Activated CD8-positive, alpha-beta memory T cell treated with anti-CD3 and anti-CD28 coated beads, Interleukin-2, amount 50 U/mL, for 4 hours (primary cell): ENCODE measurements at regions not wholly inside any gene's neighbourhood (a gene's known extent, or its start where the extent isn't known, plus 50 kb on each side); places are given as distances from the start of the nearest gene placed in this dataset.

Experiments used
- DNase-seq: peaks from one replicate; pipeline ENCODE4 v3.0.0-alpha.2; 2020

- DNase-seq: no peak
Observed at GRCh38 chr9:90385146-90385545, 257.5 kb downstream of the DIRAS2 start.

DNA sequence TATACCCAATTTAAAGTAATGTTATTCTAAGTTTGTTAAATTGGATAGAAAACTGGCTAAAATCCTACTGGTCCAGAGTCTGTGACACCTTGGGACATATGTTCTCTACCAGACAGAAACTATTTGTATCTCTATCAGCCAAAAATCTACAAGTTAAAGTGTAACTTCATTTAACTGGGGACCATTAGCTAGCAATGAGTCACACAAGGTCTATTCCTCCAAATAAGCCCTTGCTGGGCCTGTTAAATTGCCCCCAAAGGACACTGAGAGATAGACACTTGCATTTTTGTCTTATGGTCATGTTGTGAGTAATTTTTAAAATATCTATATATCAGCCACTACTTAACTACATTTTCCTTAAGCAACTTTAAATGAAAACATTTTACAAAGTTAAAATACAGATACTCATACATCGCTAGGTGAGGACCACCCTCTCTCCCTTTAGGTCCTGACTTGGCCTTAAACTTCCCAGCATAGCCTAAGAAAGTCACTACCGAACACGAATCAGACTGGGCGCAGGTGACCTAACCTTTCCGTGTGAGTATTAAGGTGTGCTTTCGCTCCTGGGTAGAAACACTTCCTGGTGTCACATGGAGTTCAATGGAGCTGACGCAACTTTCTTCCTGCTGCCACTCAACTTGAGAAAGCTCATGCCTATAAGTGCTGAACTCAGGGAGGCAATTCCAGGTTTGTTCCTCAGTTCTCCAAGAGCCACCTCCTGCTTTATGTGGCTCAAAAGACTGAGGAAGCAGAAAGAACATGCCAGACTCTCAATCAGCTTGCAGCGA lies 249.1 kb downstream of the DIRAS2 start:
- DNase-seq: no peak

GRCh38 chr9:90394871-90395270 lies 247.8 kb downstream of the DIRAS2 start:
- no peak for DNase-seq

- DNase-seq: no peak
Observed at GRCh38 chr9:90400091-90400490, 242.5 kb downstream of the DIRAS2 start.

DNA sequence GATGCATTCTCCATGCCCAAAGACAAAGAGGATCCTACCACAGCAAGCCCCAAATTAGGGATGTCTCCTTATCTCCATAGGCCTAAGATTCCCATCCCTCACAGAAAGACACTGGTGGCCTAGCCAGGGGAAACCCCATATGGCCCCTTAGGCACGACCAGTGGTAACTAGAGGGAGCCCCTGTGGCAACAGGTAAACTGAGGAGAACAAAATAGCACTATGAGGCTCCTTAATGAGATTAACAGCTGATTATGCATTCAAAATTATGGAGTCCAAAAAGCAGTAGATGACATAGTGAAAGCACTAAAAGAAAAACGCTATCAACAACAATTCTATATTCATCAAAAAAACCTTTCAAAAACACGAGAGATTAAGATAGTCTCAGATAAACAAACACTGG lies 234.0 kb downstream of the DIRAS2 start:
- no peak for DNase-seq

- no peak for DNase-seq
Observed at GRCh38 chr9:90419221-90419851, 223.3 kb downstream of the DIRAS2 start.

GRCh38 chr9:90420211-90420610 lies 222.4 kb downstream of the DIRAS2 start:
- no peak for DNase-seq

DNA sequence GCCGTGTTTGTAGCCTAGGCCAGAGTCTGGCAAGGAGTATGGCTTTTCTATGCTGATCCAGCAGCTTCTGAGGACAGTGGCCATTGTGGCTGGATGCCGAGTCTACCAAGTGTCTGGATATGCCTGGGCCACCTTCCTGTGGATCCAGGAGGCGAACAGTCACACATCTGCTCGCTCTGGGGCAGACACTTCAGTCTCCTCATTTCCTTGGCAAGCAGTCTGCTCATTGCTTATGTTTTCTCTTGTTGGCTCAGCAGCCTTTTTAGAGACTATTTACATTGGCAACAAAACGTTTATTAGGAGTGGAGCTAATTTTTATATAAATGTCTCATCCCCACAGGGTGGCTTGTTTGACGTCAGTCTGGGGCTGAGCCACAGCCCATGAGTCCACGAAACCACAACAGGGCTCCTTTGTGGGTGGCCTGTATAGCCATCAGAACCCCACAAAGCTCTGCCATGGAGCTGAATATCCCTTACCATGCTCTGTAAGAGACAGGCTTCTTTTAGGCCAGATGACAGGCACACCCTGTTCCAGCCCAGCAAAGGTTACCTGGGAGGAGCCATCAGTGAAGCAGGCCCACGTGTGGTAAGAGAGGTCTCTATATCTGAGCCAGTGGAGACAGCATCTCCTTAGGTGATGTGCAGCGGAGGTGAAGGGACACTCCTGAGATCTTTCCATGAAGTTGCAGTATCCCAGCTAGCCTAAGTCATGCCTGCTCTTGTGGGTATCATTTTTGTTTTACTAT lies 221.7 kb downstream of the DIRAS2 start:
- no peak for DNase-seq

DNA sequence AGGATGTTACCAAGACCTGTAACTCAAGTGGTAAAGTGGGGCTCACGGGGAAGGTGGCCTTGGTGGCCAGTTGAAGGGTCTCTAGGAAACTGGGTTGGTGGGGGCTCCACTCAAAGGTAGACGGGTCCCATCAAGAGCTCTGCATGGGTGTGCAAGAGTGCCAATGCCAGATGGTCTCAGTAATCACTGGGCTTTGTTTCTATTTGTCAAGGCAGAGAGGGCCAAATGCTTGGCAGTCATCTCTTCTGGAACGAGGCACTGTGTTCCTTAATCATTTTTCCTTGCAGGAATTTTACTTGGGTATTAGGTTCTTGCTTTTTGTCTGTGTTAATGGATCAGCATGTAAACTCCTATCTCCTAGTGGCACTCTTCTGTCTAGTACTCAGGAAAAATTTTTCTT lies 220.8 kb downstream of the DIRAS2 start:
- DNase-seq: no peak

- DNase-seq: no peak
Observed at GRCh38 chr9:90423661-90424193, 218.9 kb downstream of the DIRAS2 start.

DNA sequence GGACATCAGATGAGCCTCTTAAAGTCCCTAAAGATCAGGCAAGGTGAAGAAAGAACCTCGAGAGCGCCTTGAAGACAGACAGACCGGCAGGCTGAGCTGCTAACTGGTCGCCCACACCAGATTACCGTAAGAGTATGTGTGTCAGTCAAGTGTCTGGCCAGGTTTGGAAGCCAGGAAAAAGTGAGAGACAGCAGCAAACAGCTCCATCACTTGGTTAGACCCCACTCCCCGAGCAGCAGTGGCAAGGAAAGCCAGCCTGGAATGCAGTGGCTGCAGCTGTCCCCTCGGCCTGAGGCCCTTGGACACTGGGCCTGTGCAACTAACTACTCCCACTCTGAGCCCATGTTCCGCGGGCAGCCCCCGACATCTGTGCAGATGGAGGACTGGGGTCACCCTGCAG lies 214.1 kb downstream of the DIRAS2 start:
- DNase-seq: no peak

DNA sequence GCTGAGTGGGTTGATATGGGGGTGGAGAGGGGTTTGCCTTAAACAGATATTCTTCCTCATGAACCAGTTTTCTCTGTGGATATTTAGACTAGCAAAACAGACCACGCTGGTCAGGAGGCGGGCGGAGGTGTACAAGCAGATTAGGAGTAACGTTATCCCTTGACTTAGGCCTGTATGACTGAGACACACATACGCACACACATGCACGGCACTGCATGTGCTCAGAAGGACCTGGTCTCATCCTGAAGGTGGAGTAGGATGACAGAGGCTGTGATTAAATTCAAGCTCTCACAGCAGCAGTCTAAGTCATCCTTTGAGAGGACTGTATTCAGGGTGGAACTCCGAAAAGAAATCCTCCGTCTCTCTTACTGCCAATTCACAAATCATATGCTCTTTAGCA lies 209.7 kb downstream of the DIRAS2 start:
- DNase-seq: no peak

DNA sequence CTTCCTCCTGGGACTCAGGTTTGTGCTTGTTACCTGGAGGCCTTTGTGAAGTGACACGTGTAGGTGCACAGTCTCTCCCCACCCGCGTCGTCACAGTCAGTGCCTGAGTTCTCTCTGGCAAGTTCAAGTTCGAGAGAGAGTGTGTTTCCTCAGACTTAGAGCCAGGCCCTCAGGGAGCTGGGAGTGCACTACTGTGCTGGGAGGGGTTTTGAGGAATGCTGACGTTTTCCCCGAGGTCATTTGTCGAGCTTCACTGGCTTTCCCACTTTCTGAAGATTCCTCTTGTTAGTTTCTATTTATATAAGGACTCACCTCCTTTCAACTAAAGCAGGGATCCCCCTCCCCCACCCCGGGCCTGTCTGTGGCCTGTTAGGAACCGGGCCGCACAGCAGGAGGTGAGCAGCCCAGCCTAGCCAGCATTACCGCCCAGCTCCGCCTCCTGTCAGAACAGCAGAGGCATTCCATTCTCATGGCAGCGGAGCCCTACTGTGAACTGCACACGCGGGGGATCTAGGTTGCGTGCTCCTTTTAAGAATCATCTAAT lies 209.2 kb downstream of the DIRAS2 start:
- DNase-seq: no peak

DNA sequence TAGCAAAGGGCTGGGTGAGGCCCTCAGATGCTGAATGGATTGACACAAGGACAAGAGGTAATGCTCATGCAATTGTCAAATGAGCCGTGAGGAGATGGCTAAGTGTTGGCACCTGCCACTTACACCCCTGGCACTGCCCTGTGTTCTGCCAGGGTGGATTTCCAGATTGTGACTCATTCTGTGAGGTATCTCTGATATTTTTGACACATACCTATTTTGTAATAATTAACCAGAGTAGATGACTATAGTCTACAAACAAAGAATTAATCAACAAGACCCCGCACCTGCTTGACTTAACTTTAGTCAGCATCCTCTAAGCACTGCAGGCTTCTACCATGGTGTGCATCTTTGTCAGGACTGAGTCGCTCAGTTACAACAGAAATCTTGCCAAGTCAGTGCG lies 200.8 kb downstream of the DIRAS2 start:
- no peak for DNase-seq

- no peak for DNase-seq
Observed at GRCh38 chr9:90442723-90443122, 199.9 kb downstream of the DIRAS2 start.

DNA sequence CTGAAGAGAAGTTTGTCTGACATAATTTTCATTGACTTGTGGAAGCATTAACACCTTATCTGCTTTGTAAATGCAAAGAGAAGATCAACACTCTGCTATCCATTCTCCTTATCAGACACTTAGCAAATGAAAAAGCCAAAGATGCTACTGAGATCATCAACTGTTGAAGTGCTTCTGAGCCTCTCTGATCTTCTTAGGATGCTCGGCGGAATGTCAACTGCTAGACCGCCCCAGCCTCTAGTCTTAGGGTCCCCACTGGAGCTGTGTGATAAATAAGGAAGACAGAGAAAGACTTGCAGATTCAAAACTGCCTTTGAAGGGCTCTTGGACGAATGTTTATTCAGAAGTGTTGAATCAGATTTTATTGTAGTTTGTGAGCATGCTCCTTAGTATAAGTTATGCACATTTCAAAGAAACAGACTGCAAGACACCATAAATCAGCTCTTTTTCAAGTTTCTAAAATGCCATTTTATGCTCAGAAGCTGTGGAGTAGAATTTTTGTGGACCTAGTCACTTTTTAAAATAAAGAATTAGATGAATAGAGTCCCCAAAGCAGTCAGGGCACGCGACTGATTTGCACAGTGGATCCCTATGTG lies 197.9 kb downstream of the DIRAS2 start:
- DNase-seq: no peak

GRCh38 chr9:90445391-90445790 lies 197.2 kb downstream of the DIRAS2 start:
- DNase-seq: no peak

DNA sequence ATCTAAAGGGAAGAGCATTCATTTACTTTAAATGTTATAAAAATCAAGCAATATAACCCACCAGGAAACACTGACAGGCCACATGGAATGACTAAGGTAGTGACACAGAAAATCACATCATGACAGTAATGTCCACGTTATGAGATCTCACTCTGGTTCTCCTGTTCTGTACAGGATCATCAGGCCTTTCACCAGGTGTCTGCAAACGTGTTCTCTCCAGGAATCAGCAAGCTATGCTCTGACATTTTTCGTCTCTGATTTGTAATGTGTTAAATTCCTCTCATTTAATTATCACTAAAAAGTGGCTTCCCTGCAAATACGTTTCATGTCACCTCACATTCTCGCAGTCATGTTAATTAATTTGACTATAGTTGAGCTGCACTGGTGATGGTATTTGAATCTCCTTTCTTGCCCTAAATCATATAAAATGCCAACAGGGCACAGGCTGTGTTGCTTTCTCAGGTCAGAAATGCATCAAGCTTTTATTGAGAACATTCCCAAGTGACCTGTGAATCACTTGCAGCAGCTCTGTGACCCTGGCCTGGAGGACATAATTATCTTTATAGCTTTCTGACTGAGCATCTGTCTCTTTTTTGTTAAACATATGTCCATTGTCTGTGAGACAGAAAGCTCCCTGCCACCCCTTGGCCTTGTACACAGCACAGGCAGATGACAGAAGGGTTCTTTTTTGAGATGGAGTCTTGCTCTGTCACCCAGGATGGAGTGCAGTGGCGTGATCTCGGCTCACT lies 196.2 kb downstream of the DIRAS2 start:
- DNase-seq: no peak

GRCh38 chr9:90447773-90448172 lies 194.9 kb downstream of the DIRAS2 start:
- no peak for DNase-seq

GRCh38 chr9:90449213-90449925 lies 193.3 kb downstream of the DIRAS2 start:
- no peak for DNase-seq

DNA sequence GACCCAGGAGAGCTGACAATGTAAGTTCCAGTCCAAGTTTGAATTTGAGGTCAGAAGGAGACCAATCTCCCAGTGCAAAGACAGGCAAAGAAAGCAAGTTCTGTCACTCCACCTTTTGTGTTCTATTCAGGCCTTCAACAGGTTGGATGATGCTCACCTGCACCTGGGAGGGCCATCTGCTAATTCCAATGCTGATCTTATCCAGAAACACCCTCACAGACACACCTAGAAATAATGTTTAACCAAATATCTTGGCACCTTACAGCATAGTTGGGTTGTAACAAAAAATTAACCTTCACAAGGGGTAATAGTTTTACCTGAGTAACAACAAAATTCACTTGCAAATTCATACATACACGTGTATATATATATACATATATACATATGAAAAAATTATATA lies 190.8 kb downstream of the DIRAS2 start:
- no peak for DNase-seq

DNA sequence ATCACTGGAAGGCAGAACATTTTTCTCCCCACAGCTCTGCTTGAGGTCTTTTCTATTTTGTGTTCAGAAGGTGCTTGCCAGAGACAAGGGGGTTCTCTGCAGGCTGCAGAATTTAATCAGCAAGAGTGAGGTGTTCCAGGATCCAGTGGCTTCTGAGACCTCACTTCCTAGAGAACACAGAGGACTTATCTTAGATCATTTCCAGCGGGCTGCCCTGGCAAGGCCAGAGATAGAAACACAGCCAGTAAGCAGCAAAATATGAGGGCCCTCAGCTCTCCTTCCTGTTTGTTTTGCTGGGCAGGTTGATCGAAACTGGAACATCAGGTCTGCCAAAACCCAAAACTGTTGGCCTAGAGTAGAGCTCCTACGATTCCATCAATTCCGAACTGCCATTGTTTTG lies 187.3 kb downstream of the DIRAS2 start:
- DNase-seq: no peak
